ENCODE measurements at regions not wholly inside any gene's neighbourhood (a gene's known extent, or its start where the extent isn't known, plus 50 kb on each side); places are given as distances from the start of the nearest gene placed in this dataset.

DNA sequence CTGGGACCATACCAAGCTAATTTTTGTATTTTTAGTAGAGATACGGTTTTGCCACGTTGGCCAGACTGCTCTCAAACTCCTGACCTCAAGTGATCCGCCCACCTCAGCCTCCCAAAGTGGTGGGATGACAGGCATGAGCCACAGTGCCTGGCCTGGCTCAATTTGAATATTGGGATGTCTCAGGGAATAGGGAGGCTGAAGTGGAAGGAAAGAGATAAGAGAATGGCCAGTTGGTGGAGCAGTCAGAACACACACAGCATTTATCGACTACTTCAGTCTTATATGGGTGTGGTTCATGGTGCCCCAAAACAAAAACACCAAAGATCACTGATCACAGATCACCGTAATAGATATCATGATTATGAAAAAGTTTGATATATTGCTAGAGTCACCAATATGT, 144.4 kb downstream of the GMNC start:
- H3K36me3 ChIP-seq (ENCODE audit: insufficient read depth, low read length): no peaks in the 10 kb centered on the region
- H3K4me3 ChIP-seq: no peak overlapping the region
- no peak for DNase-seq (ENCODE audit: low read depth, low spot score)
- H3K9ac ChIP-seq (ENCODE audit: insufficient read length): no peak overlapping the region
- TF ChIP-seq EZH2 (IDR thresholded peaks at IDR 0.05) (no peak), FOXP2 (optimal IDR thresholded peaks at IDR 0.05; ENCODE audit: control extremely low read depth, extremely low read length, insufficient read depth) (no peak), POLR2AphosphoS5 (IDR thresholded peaks at IDR 0.05; ENCODE audit: borderline replicate concordance, low read depth, low read length) (no peak)
- no peak overlapping the region for H3K27ac ChIP-seq
- H3K9me3 ChIP-seq (ENCODE audit: low read depth, low read length): no peaks in the 10 kb centered on the region

DNA sequence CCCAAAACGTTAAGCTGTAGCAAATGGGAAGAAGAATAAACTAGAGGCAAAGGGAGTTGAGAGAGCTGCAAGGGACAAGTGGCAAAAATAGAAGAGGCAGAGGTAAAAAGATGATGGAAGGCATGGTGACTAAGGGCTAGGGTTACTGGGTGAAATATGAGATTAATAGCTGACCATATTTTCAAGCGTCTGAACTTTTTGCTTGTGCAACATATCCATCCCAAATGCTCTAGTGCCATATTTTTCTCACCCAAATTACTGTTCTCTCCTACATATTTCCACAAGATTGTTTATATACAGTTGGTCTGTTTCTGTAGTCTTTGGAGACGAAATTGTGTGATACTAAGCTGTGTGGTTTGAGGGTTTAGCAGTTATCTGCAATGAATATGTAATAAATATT, 145.5 kb downstream of the GMNC start:
- TF ChIP-seq FOXP2 (optimal IDR thresholded peaks at IDR 0.05; ENCODE audit: control extremely low read depth, extremely low read length, insufficient read depth): no peak
- no peak for TF ChIP-seq EZH2 (IDR thresholded peaks at IDR 0.05)
- no peak for TF ChIP-seq POLR2AphosphoS5 (IDR thresholded peaks at IDR 0.05; ENCODE audit: borderline replicate concordance, low read depth, low read length)
- Histone ChIP-seq H3K36me3 (ENCODE audit: insufficient read depth, low read length) (no peaks in the 10 kb centered on the region), H3K9ac (ENCODE audit: insufficient read length) (no peak overlapping the region), H3K4me3 (no peak overlapping the region), H3K27ac (no peak overlapping the region), H3K9me3 (ENCODE audit: low read depth, low read length) (no peaks in the 10 kb centered on the region)
- no peak for DNase-seq (ENCODE audit: low read depth, low spot score)

DNA sequence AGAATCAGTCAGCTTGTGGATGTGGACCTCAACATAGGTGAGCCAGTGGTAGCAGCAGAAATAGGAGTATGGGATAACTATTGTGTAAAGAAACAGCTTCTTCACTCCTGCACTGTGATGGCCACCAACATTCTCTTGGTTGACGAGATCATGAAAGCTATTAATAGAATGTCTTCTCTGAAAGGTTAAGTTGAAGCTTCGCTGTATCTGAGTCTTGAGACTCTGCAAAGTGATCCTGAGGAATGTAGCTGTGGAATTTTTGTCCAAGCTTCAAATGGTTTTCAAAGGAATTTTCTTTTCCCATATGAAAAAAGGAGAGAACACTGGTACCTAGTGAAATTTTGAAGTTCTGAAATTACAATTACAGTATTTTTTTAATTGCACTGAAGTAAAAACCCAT, 146.3 kb downstream of the GMNC start:
- H3K36me3 ChIP-seq (ENCODE audit: insufficient read depth, low read length): no peaks in the 10 kb centered on the region
- no peak overlapping the region for H3K9ac ChIP-seq (ENCODE audit: insufficient read length)
- TF ChIP-seq EZH2 (IDR thresholded peaks at IDR 0.05): no peak
- no peak for TF ChIP-seq FOXP2 (optimal IDR thresholded peaks at IDR 0.05; ENCODE audit: control extremely low read depth, extremely low read length, insufficient read depth)
- TF ChIP-seq POLR2AphosphoS5 (IDR thresholded peaks at IDR 0.05; ENCODE audit: borderline replicate concordance, low read depth, low read length): no peak
- DNase-seq (ENCODE audit: low read depth, low spot score): no peak
- no peak overlapping the region for H3K27ac ChIP-seq
- no peak overlapping the region for H3K4me3 ChIP-seq
- H3K9me3 ChIP-seq (ENCODE audit: low read depth, low read length): no peaks in the 10 kb centered on the region

DNA sequence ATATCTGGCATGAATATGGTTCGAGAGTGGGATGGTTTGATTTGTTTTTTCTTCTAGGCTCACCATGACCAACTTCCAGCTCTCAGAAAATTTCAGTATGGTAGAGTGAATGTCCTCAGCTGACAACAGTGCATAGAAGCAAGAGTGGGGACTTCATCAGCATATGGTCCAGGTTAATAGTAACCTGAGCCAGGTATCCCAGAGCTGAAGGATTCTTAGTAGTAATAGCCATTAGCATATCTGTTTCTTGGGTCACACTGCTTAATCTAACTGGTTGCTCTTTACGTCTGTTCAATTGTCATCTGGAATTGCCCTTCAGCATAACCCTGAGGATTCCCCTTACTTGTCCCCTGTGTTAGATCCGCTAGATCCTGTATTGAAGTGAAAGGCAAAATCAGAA, 151.8 kb downstream of the GMNC start:
- H3K9me3 ChIP-seq (ENCODE audit: low read depth, low read length): no peaks in the 10 kb centered on the region
- H3K4me3 ChIP-seq: no peak overlapping the region
- H3K36me3 ChIP-seq (ENCODE audit: insufficient read depth, low read length): no peaks in the 10 kb centered on the region
- no peak overlapping the region for H3K27ac ChIP-seq
- no peak overlapping the region for H3K9ac ChIP-seq (ENCODE audit: insufficient read length)
- no peak for DNase-seq (ENCODE audit: low read depth, low spot score)
- no peak for TF ChIP-seq FOXP2 (optimal IDR thresholded peaks at IDR 0.05; ENCODE audit: control extremely low read depth, extremely low read length, insufficient read depth)
- TF ChIP-seq POLR2AphosphoS5 (IDR thresholded peaks at IDR 0.05; ENCODE audit: borderline replicate concordance, low read depth, low read length): no peak
- no peak for TF ChIP-seq EZH2 (IDR thresholded peaks at IDR 0.05)

DNA sequence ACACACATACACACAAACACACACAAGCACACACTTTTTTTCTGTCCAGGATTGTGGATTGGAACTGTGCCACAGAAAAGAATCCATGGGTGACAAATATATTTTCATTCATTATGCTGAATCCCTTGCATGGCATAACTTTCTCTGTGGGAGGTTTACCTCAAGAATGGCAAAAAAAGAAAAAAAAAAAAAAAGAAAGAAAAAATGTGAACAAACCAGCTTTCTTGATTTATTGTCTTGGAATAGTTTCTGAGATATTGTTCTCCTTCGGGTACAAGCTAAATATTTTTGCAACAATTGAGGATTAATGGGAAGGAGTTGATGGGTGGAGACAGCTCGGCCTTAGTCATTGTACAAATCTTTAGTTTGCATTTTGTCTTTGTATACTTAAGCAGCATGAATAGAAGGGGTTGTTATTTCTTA, 153.1 kb downstream of the GMNC start:
- no peak for DNase-seq (ENCODE audit: low read depth, low spot score)
- no peak for TF ChIP-seq FOXP2 (optimal IDR thresholded peaks at IDR 0.05; ENCODE audit: control extremely low read depth, extremely low read length, insufficient read depth)
- no peak for TF ChIP-seq EZH2 (IDR thresholded peaks at IDR 0.05)
- no peak for TF ChIP-seq POLR2AphosphoS5 (IDR thresholded peaks at IDR 0.05; ENCODE audit: borderline replicate concordance, low read depth, low read length)
- H3K9me3 ChIP-seq (ENCODE audit: low read depth, low read length): no peaks in the 10 kb centered on the region
- H3K4me3 ChIP-seq: peak overlapping the region; percentile 52
- H3K27ac ChIP-seq: peak overlapping the region; percentile 85
- H3K36me3 ChIP-seq (ENCODE audit: insufficient read depth, low read length): no peaks in the 10 kb centered on the region
- peak overlapping the region; percentile 42 for H3K9ac ChIP-seq (ENCODE audit: insufficient read length)
